Endothelial cell of umbilical vein (primary cell): ENCODE measurements at regions not wholly inside any gene's neighbourhood (a gene's known extent, or its start where the extent isn't known, plus 50 kb on each side); places are given as distances from the start of the nearest gene placed in this dataset.

Experiments used
- BruUV-seq: library from RNA; stranded (reverse); fragments of 400-500 nt; replicated peaks from 2 replicates; lab custom pipeline; 2021; lab: Mats Ljungman, UMichigan
- CTCF ChIA-PET: fragments of 300-600, 350-600 bp; sonication (Branson Sonifier 250); formaldehyde crosslinking; loops from one replicate; lab custom pipeline; 2021; ENCODE audit warnings: antibody characterized with exemption, inconsistent platforms; lab: Charles Lee
- POLR2A ChIA-PET: fragments of 300-600, 350-600 bp; sonication (Branson Sonifier 250); formaldehyde crosslinking; loops from one replicate; lab custom pipeline; 2021; ENCODE audit warnings: antibody characterized with exemption, inconsistent platforms; lab: Charles Lee
- DNase-seq: peaks from one replicate; pipeline ENCODE4 v3.0.0-alpha.2; 2011; ENCODE audit warnings: low read depth, low spot score
- FAIRE-seq: peaks from 2 replicates; lab custom pipeline; 2011; peaks lifted over from hg19 to GRCh38; lab: Jason Lieb, UNC
- H2AFZ ChIP-seq: 2 replicates; pipeline ENCODE4 v1.6.0; 2012; ENCODE audit warnings: low read depth, low read length, control low read depth, inconsistent platforms
- H3K27ac ChIP-seq: 2 replicates; pipeline ENCODE4 v1.5.1; 2011; ENCODE audit warnings: low read depth, mild to moderate bottlenecking, control low read depth, low read length, moderate library complexity; ENCODE audit not compliant: insufficient read depth
- H3K27me3 ChIP-seq, 2 experiments: 2 replicates each; pipeline versions ENCODE4 v1.6.0 to v1.6.1; 2011; ENCODE audit warnings: low read length in 2 of 2, mixed read lengths in 1 of 2; ENCODE audit not compliant: control insufficient read depth in 2 of 2, insufficient read depth in 2 of 2
- H3K36me3 ChIP-seq, 2 experiments: 2 replicates in 1 of 2; 3 replicates in 1 of 2; pipeline ENCODE4 v1.5.1; 2011; ENCODE audit warnings: low read length in 2 of 2, mild to moderate bottlenecking in 1 of 2, moderate library complexity in 1 of 2; ENCODE audit not compliant: control insufficient read depth in 2 of 2, insufficient read depth in 2 of 2; ENCODE audit errors: extremely low read depth in 1 of 2
- H3K4me1 ChIP-seq: 3 replicates; pipeline ENCODE4 v1.5.1; 2011; ENCODE audit warnings: mild to moderate bottlenecking, low read length; ENCODE audit not compliant: control insufficient read depth, insufficient read depth; ENCODE audit errors: extremely low read depth
- H3K4me2 ChIP-seq: 2 replicates; pipeline ENCODE4 v1.6.1; 2011; ENCODE audit warnings: low read length, control low read depth, mixed read lengths; ENCODE audit not compliant: insufficient read depth
- H3K4me3 ChIP-seq, 3 experiments: fragments of 200-600 bp in 1 of 3; sonication (generic), shearing (Covaris generic) in 1 of 3; replicated peaks in 1 of 3; 2 replicates each; pipeline ENCODE4 v1.5.1; 2011 to 2016; ENCODE audit warnings: control low read depth in 3 of 3, low read length in 3 of 3, mild to moderate bottlenecking in 2 of 3, inconsistent platforms in 1 of 3, low read depth in 1 of 3, moderate library complexity in 1 of 3; ENCODE audit not compliant: insufficient read depth in 1 of 3
- H3K79me2 ChIP-seq: 2 replicates; pipeline ENCODE4 v1.6.0; 2012; ENCODE audit warnings: low read length, inconsistent platforms; ENCODE audit not compliant: control insufficient read depth, insufficient read depth
- H3K9ac ChIP-seq: replicated peaks from 2 replicates; pipeline ENCODE3; 2011; ENCODE audit warnings: low read length, control low read depth; ENCODE audit not compliant: insufficient read depth; ENCODE audit errors: extremely low read depth
- H3K9me1 ChIP-seq: replicated peaks from 3 replicates; pipeline ENCODE4 v1.6.0; 2011; ENCODE audit warnings: mild to moderate bottlenecking, low read length; ENCODE audit not compliant: control insufficient read depth, insufficient read depth; ENCODE audit errors: extremely low read depth
- H3K9me3 ChIP-seq: replicated peaks from 2 replicates; pipeline ENCODE4 v1.5.1; 2012; ENCODE audit warnings: low read length, inconsistent platforms; ENCODE audit not compliant: control insufficient read depth, insufficient read depth
- H4K20me1 ChIP-seq: replicated peaks from 2 replicates; pipeline ENCODE3; 2011; ENCODE audit warnings: mild to moderate bottlenecking, low read length; ENCODE audit not compliant: control insufficient read depth, insufficient read depth; ENCODE audit errors: extremely low read depth
- EZH2 ChIP-seq: IDR thresholded peaks from 2 replicates; pipeline ENCODE4 v1.6.1; 2012; ENCODE audit warnings: borderline replicate concordance, low read depth, mild to moderate bottlenecking, moderate library complexity, low read length, inconsistent platforms; ENCODE audit not compliant: severe bottlenecking
- FOS ChIP-seq: IDR thresholded peaks from 2 replicates; pipeline ENCODE4 v1.6.1; 2011; ENCODE audit warnings: mild to moderate bottlenecking, low read length, moderate library complexity, borderline replicate concordance; ENCODE audit not compliant: insufficient read depth
- GATA2 ChIP-seq: IDR thresholded peaks from 2 replicates; pipeline ENCODE4 v1.7.0; 2011; ENCODE audit warnings: low read depth, mild to moderate bottlenecking, moderate library complexity, mixed read lengths, low read length; ENCODE audit not compliant: insufficient read length, insufficient read depth
- JUN ChIP-seq: IDR thresholded peaks from 2 replicates; pipeline ENCODE4 v1.6.1; 2011; ENCODE audit warnings: borderline replicate concordance, low read depth; ENCODE audit not compliant: insufficient read length, insufficient read depth
- MYC ChIP-seq: IDR thresholded peaks from one replicate; pipeline ENCODE4 v1.6.1; 2011; ENCODE audit warnings: mild to moderate bottlenecking, low read depth, low read length
- POLR2A ChIP-seq: IDR thresholded peaks from 2 replicates; pipeline ENCODE4 v1.6.1; 2012; ENCODE audit warnings: low read depth, mild to moderate bottlenecking, control low read depth, low read length
- POLR2AphosphoS5 ChIP-seq: IDR thresholded peaks from 2 replicates; pipeline ENCODE4 v1.6.1; 2012; ENCODE audit warnings: low read depth, mild to moderate bottlenecking, control low read depth, low read length, moderate library complexity; ENCODE audit not compliant: insufficient read depth
- dilution Hi-C: fragments of 300-500 bp; cut with MboI; formaldehyde crosslinking; loops from one replicate; pipeline ENCODE4 v1.15.0; 2019; ENCODE audit warnings: low sequenced_read_pairs; ENCODE audit not compliant: extremely low pct_ligation_motif_present
- intact Hi-C: fragments of 100-400 bp; cut with micrococcal nuclease; formaldehyde crosslinking; loops from one replicate; pipeline ENCODE4 v1.10.0; 2022
- TF ChIP-seq, protein P1 (sequence below): IDR thresholded peaks from 2 replicates; pipeline ENCODE4 v1.6.1; 2011; ENCODE audit not compliant: insufficient read depth, insufficient read length
- TF ChIP-seq, protein P2 (sequence below), 2 donors: IDR thresholded peaks; 1 replicate in 1 of 2; 2 replicates in 1 of 2; pipeline ENCODE4 v1.5.1; 2011; ENCODE audit warnings: low read length in 2 of 2, mild to moderate bottlenecking in 2 of 2, moderate library complexity in 2 of 2, control low read depth in 1 of 2, inconsistent platforms in 1 of 2, low read depth in 1 of 2; ENCODE audit not compliant: insufficient read depth in 1 of 2; ENCODE audit errors: extremely low read depth in 1 of 2

DNA sequence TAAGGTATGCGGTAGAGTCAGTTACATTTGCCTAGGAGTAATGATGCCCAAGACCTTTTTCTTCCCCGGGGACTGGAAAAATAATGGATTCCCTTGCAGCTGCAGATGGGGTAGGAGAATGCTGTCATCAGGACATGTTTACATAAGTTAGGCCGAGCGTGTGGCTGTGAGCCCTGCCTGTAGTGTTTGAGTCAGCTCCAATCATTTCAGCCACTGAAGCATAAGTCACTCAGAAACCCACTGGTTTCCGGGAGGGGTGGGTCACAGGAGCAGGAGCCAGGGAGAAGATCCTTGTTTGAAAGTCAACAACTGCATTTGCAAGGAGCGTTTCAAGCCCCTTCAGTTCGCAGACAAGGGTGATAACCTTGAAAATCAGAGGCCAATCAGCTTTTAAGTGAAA is 562.3 kb downstream of the MCTP2 start:
- no peak for FAIRE-seq
- POLR2A ChIA-PET: no interaction called here
- H3K4me2 ChIP-seq: no peak overlapping the region

More for the DNA sequence above, 562.3 kb downstream of the MCTP2 start:
- no peak overlapping the region for H3K4me3 ChIP-seq
- H3K9me3 ChIP-seq: no peaks in the 10 kb centered on the region
- CTCF ChIA-PET: no interaction called here
- H2AFZ ChIP-seq: peak overlapping the region; percentile 11
- intact Hi-C loops: loop anchor here (5.0 kb wide), 1 partner anchor 121 kb away; no protein-coding TSS in a partner anchor
- BruUV-seq: no TSS peak
- H3K27me3 ChIP-seq: no peaks in the 10 kb centered on the region
- no peak for DNase-seq
- no peaks in the 10 kb centered on the region for H4K20me1 ChIP-seq
- no peaks in the 10 kb centered on the region for H3K9me1 ChIP-seq
- no peak overlapping the region for H3K27ac ChIP-seq
- H3K36me3 ChIP-seq: no peaks in the 10 kb centered on the region
- H3K79me2 ChIP-seq: no peaks in the 10 kb centered on the region
- TF ChIP-seq EZH2 (no peak), FOS (no peak), MYC (no peak), POLR2A (no peak), JUN (no peak), GATA2 (no peak), POLR2AphosphoS5 (no peak)
- TF ChIP-seq, protein P1, sequence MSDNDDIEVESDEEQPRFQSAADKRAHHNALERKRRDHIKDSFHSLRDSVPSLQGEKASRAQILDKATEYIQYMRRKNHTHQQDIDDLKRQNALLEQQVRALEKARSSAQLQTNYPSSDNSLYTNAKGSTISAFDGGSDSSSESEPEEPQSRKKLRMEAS: no peak
- TF ChIP-seq, protein P2, sequence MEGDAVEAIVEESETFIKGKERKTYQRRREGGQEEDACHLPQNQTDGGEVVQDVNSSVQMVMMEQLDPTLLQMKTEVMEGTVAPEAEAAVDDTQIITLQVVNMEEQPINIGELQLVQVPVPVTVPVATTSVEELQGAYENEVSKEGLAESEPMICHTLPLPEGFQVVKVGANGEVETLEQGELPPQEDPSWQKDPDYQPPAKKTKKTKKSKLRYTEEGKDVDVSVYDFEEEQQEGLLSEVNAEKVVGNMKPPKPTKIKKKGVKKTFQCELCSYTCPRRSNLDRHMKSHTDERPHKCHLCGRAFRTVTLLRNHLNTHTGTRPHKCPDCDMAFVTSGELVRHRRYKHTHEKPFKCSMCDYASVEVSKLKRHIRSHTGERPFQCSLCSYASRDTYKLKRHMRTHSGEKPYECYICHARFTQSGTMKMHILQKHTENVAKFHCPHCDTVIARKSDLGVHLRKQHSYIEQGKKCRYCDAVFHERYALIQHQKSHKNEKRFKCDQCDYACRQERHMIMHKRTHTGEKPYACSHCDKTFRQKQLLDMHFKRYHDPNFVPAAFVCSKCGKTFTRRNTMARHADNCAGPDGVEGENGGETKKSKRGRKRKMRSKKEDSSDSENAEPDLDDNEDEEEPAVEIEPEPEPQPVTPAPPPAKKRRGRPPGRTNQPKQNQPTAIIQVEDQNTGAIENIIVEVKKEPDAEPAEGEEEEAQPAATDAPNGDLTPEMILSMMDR (IDR thresholded peaks at IDR 0.05; ENCODE audit: extremely low read depth in 1 of 2, insufficient read depth in 1 of 2, low read depth in 1 of 2, low read length in 2 of 2): no peak
- dilution Hi-C loops: no loop called here
- no peak overlapping the region for H3K9ac ChIP-seq
- H3K4me1 ChIP-seq: peaks cover 12% of the 10 kb centered on the region
